ENCODE measurements at regions not wholly inside any gene's neighbourhood (a gene's known extent, or its start where the extent isn't known, plus 50 kb on each side); places are given as distances from the start of the nearest gene placed in this dataset.

- no peaks in the 10 kb centered on the region for H3K9me3 ChIP-seq (ENCODE audit: control insufficient read depth in 2 of 2, insufficient read depth in 1 of 2, low read length in 1 of 2)
- H3K27me3 ChIP-seq (ENCODE audit: control insufficient read depth in 2 of 2, insufficient read depth in 1 of 2, low read length in 1 of 2), result no peaks in the 10 kb centered on the region
- H3K4me3 ChIP-seq (ENCODE audit: low read length in 2 of 2), result no peak overlapping the region
- peaks cover 0 to 8% of the 10 kb centered on the region in 2 donors for H3K4me1 ChIP-seq (ENCODE audit: control insufficient read depth in 2 of 2, insufficient read depth in 2 of 2, low read length in 2 of 2)
- 92% methylated on average over 21 of the region's 21 CpGs for WGBS
- no peaks in the 10 kb centered on the region for H3K36me3 ChIP-seq (ENCODE audit: control insufficient read depth in 2 of 2, insufficient read depth in 2 of 2, low read length in 1 of 2)
- no peak for DNase-seq (ENCODE audit: low read depth in 6 of 9, low spot score in 9 of 9)
- no peak overlapping the region for H3K27ac ChIP-seq (ENCODE audit: low read depth in 1 of 2, low read length in 1 of 2)
Observed at GRCh38 chr18:79579807-79580497, 99.7 kb upstream of the CTDP1 start.

- H3K9me3 ChIP-seq (ENCODE audit: control insufficient read depth in 2 of 2, insufficient read depth in 1 of 2, low read length in 1 of 2), result no peaks in the 10 kb centered on the region
- no peaks in the 10 kb centered on the region for H3K36me3 ChIP-seq (ENCODE audit: control insufficient read depth in 2 of 2, insufficient read depth in 2 of 2, low read length in 1 of 2)
- H3K4me3 ChIP-seq (ENCODE audit: low read length in 2 of 2), result no peak overlapping the region
- WGBS, result 95% methylated on average over 28 of the region's 28 CpGs
- H3K27ac ChIP-seq (ENCODE audit: low read depth in 1 of 2, low read length in 1 of 2), result no peak overlapping the region
- peaks cover 0 to 3% of the 10 kb centered on the region in 2 donors for H3K4me1 ChIP-seq (ENCODE audit: control insufficient read depth in 2 of 2, insufficient read depth in 2 of 2, low read length in 2 of 2)
- no peaks in the 10 kb centered on the region for H3K27me3 ChIP-seq (ENCODE audit: control insufficient read depth in 2 of 2, insufficient read depth in 1 of 2, low read length in 1 of 2)
- no peak for DNase-seq (ENCODE audit: low read depth in 6 of 9, low spot score in 9 of 9)
Observed at GRCh38 chr18:79580498-79581171, 99.0 kb upstream of the CTDP1 start.

- Histone ChIP-seq H3K27ac (ENCODE audit: low read depth in 1 of 2, low read length in 1 of 2) (no peak overlapping the region), H3K4me1 (ENCODE audit: control insufficient read depth in 2 of 2, insufficient read depth in 2 of 2, low read length in 2 of 2) (no peaks in the 10 kb centered on the region), H3K27me3 (ENCODE audit: control insufficient read depth in 2 of 2, insufficient read depth in 1 of 2, low read length in 1 of 2) (no peaks in the 10 kb centered on the region), H3K9me3 (ENCODE audit: control insufficient read depth in 2 of 2, insufficient read depth in 1 of 2, low read length in 1 of 2) (no peaks in the 10 kb centered on the region), H3K36me3 (ENCODE audit: control insufficient read depth in 2 of 2, insufficient read depth in 2 of 2, low read length in 1 of 2) (no peaks in the 10 kb centered on the region), H3K4me3 (ENCODE audit: low read length in 2 of 2) (no peak overlapping the region)
- DNase-seq (ENCODE audit: low read depth in 6 of 9, low spot score in 9 of 9), result no peak
- WGBS, result 97% methylated on average over 6 of the region's 6 CpGs
Observed at GRCh38 chr18:79581406-79581805, 98.2 kb upstream of the CTDP1 start.

- H3K9me3 ChIP-seq (ENCODE audit: control insufficient read depth in 2 of 2, insufficient read depth in 1 of 2, low read length in 1 of 2), result no peaks in the 10 kb centered on the region
- H3K4me1 ChIP-seq (ENCODE audit: control insufficient read depth in 2 of 2, insufficient read depth in 2 of 2, low read length in 2 of 2), result no peaks in the 10 kb centered on the region
- H3K4me3 ChIP-seq (ENCODE audit: low read length in 2 of 2), result no peak overlapping the region
- no peak overlapping the region for H3K27ac ChIP-seq (ENCODE audit: low read depth in 1 of 2, low read length in 1 of 2)
- WGBS, result 99% methylated on average over 8 of the region's 8 CpGs
- H3K36me3 ChIP-seq (ENCODE audit: control insufficient read depth in 2 of 2, insufficient read depth in 2 of 2, low read length in 1 of 2), result no peaks in the 10 kb centered on the region
- no peak for DNase-seq (ENCODE audit: low read depth in 6 of 9, low spot score in 9 of 9)
- H3K27me3 ChIP-seq (ENCODE audit: control insufficient read depth in 2 of 2, insufficient read depth in 1 of 2, low read length in 1 of 2), result no peaks in the 10 kb centered on the region
Observed at GRCh38 chr18:79581911-79582310, 97.7 kb upstream of the CTDP1 start.

- Histone ChIP-seq H3K36me3 (ENCODE audit: control insufficient read depth in 2 of 2, insufficient read depth in 2 of 2, low read length in 1 of 2) (no peaks in the 10 kb centered on the region), H3K4me3 (ENCODE audit: low read length in 2 of 2) (no peak overlapping the region), H3K9me3 (ENCODE audit: control insufficient read depth in 2 of 2, insufficient read depth in 1 of 2, low read length in 1 of 2) (no peaks in the 10 kb centered on the region), H3K27ac (ENCODE audit: low read depth in 1 of 2, low read length in 1 of 2) (no peak overlapping the region), H3K27me3 (ENCODE audit: control insufficient read depth in 2 of 2, insufficient read depth in 1 of 2, low read length in 1 of 2) (no peaks in the 10 kb centered on the region), H3K4me1 (ENCODE audit: control insufficient read depth in 2 of 2, insufficient read depth in 2 of 2, low read length in 2 of 2) (no peaks in the 10 kb centered on the region)
- DNase-seq (ENCODE audit: low read depth in 6 of 9, low spot score in 9 of 9), result no peak
- 92% methylated on average over 8 of the region's 8 CpGs for WGBS
Observed at GRCh38 chr18:79582978-79583377, 96.6 kb upstream of the CTDP1 start.

DNA sequence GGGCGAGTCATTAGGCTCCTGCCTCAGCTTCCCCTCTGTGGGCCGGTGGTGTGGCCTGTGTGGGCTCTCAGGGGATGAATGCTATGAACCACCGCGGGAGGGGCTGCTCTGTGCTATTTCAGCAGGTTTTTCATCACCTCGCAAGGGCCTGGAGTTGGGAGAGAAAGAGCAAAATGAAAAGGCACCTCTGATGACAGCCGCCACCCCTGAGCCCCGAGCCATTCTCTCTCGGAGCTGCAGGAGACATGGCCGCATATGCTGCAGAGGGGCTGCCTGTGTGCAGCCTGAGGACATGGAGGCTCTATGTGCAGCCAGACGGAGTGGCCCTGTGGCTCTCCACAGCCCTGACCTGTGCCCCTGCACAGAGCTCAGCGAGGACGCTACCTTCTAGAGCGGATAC is 96.2 kb upstream of the CTDP1 start:
- no peaks in the 10 kb centered on the region for H3K36me3 ChIP-seq (ENCODE audit: control insufficient read depth in 2 of 2, insufficient read depth in 2 of 2, low read length in 1 of 2)
- no peaks in the 10 kb centered on the region for H3K27me3 ChIP-seq (ENCODE audit: control insufficient read depth in 2 of 2, insufficient read depth in 1 of 2, low read length in 1 of 2)
- no peak overlapping the region for H3K27ac ChIP-seq (ENCODE audit: low read depth in 1 of 2, low read length in 1 of 2)
- no peaks in the 10 kb centered on the region for H3K4me1 ChIP-seq (ENCODE audit: control insufficient read depth in 2 of 2, insufficient read depth in 2 of 2, low read length in 2 of 2)
- H3K4me3 ChIP-seq (ENCODE audit: low read length in 2 of 2), result no peak overlapping the region
- H3K9me3 ChIP-seq (ENCODE audit: control insufficient read depth in 2 of 2, insufficient read depth in 1 of 2, low read length in 1 of 2), result no peaks in the 10 kb centered on the region
- DNase-seq (ENCODE audit: low read depth in 6 of 9, low spot score in 9 of 9), result no peak
- 96% methylated on average over 13 of the region's 13 CpGs for WGBS

DNA sequence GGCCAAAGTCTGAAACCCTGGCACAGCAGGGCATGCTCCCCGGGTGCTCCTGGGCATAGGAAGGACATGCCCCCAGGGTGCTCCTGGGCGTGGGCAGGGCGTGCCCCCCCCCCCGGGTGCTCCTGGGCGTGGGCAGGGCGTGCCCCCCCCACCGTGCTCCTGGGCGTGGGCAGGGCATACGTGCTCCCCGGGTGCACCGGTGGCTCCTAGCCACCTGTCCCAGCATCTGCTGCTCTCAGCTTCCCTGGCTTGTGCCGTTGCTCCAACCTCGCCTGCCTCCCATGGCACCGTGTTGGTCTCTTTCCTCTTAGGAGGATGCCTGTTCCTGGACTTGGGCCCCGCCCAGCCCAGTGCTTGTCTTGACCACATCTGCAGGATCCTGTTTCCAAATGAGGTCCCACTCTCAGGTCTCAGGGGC is 95.6 kb upstream of the CTDP1 start:
- WGBS, result 84% methylated on average over 15 of the region's 15 CpGs
- Histone ChIP-seq H3K36me3 (ENCODE audit: control insufficient read depth in 2 of 2, insufficient read depth in 2 of 2, low read length in 1 of 2) (no peaks in the 10 kb centered on the region), H3K27ac (ENCODE audit: low read depth in 1 of 2, low read length in 1 of 2) (no peak overlapping the region), H3K9me3 (ENCODE audit: control insufficient read depth in 2 of 2, insufficient read depth in 1 of 2, low read length in 1 of 2) (no peaks in the 10 kb centered on the region), H3K4me3 (ENCODE audit: low read length in 2 of 2) (no peak overlapping the region), H3K27me3 (ENCODE audit: control insufficient read depth in 2 of 2, insufficient read depth in 1 of 2, low read length in 1 of 2) (no peaks in the 10 kb centered on the region), H3K4me1 (ENCODE audit: control insufficient read depth in 2 of 2, insufficient read depth in 2 of 2, low read length in 2 of 2) (no peaks in the 10 kb centered on the region)
- no peak for DNase-seq (ENCODE audit: low read depth in 6 of 9, low spot score in 9 of 9)

DNA sequence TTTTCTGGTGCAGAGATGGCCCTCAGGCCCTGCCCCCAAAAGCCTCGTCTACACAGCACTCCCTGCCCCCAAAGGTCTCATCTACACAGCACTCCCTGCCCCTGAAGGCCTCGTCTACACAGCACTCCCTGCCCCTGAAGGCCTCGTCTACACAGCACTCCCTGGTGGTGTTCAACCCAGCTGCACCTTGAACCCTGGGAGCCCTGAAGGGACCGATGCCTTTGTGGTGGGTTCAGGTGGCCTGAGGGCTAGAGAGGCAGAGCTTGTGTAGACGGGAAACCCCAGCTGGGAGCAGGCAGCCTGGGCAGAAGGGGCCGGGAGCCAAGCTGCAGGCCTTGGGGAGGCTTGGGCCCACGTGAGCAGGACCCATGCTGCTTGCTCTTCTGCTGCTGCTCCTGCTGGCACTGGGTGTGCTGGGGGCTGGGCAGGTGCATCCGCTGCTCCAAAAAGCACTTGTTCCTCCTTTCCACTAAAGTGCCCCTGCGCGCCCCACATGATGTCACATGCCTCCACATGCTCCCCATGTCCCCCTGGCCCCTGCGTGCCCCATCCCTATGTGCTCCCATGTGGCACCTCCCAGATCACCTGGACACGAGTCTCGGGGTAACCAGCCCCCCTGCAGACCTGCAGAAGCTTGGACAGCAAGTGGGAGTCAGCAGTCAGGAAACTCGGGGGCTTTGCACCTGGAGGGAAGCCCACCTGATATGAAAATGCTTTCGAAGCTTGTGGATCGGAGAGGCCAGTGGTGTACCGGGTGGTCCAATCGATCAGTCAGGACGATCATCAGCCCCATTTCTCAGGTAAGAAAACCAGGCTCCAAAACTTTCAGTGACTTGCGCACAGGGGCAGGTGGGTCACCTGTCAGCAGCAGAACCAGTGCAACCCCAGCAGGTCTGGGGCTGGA is 94.9 kb upstream of the CTDP1 start:
- DNase-seq (ENCODE audit: low read depth in 6 of 9, low spot score in 9 of 9), result no peak
- Histone ChIP-seq H3K4me1 (ENCODE audit: control insufficient read depth in 2 of 2, insufficient read depth in 2 of 2, low read length in 2 of 2) (no peaks in the 10 kb centered on the region), H3K36me3 (ENCODE audit: control insufficient read depth in 2 of 2, insufficient read depth in 2 of 2, low read length in 1 of 2) (no peaks in the 10 kb centered on the region), H3K27me3 (ENCODE audit: control insufficient read depth in 2 of 2, insufficient read depth in 1 of 2, low read length in 1 of 2) (no peaks in the 10 kb centered on the region), H3K27ac (ENCODE audit: low read depth in 1 of 2, low read length in 1 of 2) (no peak overlapping the region), H3K4me3 (ENCODE audit: low read length in 2 of 2) (no peak overlapping the region), H3K9me3 (ENCODE audit: control insufficient read depth in 2 of 2, insufficient read depth in 1 of 2, low read length in 1 of 2) (no peaks in the 10 kb centered on the region)
- WGBS, result 86% methylated on average over 20 of the region's 20 CpGs

Measured in thymus (tissue), 11 donors.